NCI-H2081 (cell line): ENCODE measurements at regions not wholly inside any gene's neighbourhood (a gene's known extent, or its start where the extent isn't known, plus 50 kb on each side); places are given as distances from the start of the nearest gene placed in this dataset.

ENCODE experiments used
- DNase-seq, 2 experiments: peaks; one replicate each; lab custom pipeline; 2025; lab: John Stamatoyannopoulos, UW

- DNase-seq, result no peak
Measured at GRCh38 chr5:173781432-173781815, 106.7 kb upstream of the CPEB4 start.

- no peak for DNase-seq
Measured at GRCh38 chr5:173781816-173782670, 106.1 kb upstream of the CPEB4 start.

GRCh38 chr5:173782671-173783101 lies 105.5 kb upstream of the CPEB4 start:
- no peak for DNase-seq

GRCh38 chr5:173783371-173783770 lies 104.8 kb upstream of the CPEB4 start:
- DNase-seq, result no peak

DNA sequence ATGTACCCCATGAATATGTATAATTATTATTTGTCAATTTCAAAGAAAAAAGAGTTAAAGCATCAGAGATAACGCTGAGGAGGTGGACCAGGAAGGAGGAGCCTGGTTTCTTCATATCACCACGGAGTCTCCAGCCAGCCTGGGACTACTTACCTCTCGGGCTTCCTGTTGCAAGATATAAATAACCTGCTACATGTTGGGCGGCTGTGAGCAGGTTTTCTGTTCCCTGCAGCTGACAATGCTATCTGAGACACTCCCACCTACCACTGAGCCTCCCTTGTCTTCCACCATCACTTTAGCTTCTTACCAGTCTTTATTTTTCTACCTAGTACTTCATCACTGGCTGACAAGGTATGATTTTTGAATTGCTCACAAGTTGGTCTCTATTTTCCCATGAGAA lies 102.7 kb upstream of the CPEB4 start:
- no peak for DNase-seq

DNA sequence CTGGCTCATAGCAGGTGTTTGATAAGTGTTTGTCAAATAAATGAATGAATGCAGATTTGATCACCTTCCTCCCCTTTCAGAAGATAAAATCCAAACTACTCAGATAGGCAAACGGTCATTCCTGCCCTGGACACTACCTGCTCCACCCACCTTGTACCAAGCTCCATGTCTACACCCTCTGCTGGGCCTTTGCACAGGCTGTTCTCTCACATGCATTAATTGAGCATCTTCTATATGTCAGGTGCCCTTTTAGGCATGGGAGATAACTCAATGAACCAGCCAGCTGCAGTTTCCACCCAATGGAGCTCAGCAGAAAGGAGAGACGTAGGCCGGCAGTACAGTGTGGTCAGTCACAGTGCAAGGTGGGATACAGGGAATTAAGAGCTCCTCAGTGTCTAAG lies 102.3 kb upstream of the CPEB4 start:
- DNase-seq, result no peak

DNA sequence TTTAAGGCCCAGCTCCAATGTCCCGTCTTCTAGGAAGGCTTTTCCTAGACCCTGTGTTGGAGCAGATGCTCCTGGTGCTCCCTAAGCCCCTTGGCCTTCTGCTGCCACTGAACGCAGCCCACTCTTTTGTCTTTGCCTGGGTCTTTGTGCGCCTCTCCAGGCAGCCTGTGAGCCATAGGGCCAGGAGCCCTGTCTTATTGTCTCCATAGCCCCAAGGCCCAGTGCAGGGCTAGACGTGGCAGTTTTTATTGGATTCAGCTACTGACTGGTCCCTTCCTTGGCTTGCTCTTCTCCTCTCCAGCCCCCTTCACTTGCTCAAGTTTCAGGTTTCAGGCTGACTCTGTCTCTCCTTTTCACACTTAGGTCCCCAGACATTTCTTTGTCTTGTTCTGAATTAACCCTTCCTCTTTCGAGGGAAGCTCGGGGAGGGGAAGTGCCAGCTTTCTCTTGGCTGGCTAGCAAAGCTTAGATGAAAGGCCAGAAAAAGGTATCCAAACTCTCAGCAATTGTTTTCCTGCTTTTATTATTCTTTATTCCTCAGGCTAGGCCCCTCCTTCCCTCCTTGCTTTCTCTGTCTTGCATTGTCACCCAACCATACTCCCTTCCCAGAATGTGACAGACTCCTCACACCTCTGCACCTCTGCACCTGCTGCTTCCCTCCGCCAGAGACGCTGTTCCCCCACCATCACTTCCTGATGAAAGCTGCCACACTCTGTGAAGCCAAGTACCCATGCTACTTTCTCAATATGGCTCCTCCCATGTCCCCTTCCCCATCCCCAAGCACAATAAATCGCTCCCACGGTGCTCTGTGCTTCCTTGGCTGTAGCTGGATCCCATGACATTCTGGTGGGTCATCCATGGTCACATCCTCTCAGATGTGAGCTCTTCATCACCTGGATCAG lies 101.6 kb upstream of the CPEB4 start:
- DNase-seq, result no peak

- no peak for DNase-seq
Measured at GRCh38 chr5:173789031-173789920, 98.9 kb upstream of the CPEB4 start.

- DNase-seq, result no peak
Measured at GRCh38 chr5:173790177-173790719, 97.9 kb upstream of the CPEB4 start.

- DNase-seq, result no peak
Measured at GRCh38 chr5:173790836-173791546, 97.2 kb upstream of the CPEB4 start.

DNA sequence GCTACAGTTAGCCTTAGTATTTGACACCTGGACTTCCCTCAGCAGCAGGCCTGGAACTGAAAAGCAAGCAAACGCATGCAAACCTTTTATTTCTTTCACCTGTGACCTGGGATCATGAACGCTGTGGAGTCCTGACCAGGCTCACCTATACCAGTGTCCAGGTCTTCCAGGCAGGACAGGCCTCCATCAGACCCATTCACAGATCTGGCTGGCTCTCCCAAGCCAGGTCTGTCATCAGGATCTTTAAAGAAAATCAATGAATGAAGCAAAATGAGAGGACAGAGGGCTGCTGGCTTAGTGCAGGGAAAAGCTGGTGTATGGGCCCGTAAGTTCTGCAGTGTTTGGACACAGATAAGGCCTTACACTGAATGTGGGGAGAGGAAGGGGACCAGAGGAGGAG lies 96.3 kb upstream of the CPEB4 start:
- DNase-seq, result no peak

DNA sequence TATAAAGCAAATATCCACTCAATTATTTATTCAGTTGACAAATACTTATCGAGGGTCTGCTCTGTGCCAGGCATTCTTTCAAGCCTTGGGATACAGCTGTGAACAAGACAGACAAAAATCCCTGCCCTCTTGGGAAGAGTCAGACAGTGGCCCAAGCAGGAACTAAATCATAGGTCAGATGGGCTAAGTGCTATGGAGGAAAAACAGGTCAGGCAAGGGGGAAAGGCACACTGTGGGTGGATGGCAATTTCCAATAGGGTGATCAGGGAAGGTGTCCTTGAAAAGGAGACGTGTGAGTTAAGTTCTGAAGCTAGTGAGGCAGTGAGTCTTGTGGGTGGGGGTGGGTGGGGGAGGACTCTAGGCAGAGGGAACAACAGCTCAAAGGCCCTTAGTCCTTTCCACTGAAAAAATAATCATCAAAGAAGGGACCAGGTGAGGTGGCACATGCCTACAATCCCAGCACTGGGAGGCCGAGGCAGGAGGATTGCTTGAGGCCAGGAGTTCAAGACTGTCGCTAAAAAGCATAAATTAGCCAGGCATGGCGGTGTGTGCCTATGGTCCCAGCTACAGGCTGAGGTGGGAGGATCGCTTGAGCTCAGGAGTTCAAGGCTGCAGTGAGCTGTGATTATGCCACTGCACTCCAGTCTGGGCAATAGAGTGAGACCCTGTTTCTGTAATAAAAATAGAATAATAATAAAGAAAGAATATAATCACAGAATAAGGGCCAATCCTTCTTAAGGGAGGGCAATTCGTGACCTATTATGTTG lies 95.2 kb upstream of the CPEB4 start:
- no peak for DNase-seq

- no peak for DNase-seq
Measured at GRCh38 chr5:173793648-173794548, 94.3 kb upstream of the CPEB4 start.

DNA sequence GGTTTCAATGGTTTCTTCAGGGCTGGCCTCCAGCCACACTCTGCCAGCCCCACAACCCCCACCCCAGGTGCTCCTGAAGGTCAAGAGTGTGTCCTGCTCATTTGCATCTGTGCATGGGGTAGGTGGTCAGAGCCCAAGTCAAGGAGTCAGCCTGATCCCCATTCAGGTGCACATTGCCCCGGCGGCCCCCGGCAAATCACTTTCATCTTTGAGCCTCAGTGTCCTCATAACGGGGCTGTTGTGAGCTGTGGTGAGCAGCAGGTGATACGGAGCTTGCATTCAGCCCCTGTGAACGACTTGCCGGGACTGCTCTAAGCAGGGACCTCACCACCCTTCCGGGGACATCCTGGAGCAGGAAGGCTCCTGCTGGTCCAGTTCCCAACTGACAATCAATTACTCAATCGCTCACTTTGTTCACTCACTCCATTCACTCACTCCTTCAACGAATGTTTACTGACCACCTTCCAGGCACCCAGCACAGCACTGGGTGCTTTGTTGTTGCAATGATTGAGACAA lies 93.2 kb upstream of the CPEB4 start:
- DNase-seq, result no peak

DNA sequence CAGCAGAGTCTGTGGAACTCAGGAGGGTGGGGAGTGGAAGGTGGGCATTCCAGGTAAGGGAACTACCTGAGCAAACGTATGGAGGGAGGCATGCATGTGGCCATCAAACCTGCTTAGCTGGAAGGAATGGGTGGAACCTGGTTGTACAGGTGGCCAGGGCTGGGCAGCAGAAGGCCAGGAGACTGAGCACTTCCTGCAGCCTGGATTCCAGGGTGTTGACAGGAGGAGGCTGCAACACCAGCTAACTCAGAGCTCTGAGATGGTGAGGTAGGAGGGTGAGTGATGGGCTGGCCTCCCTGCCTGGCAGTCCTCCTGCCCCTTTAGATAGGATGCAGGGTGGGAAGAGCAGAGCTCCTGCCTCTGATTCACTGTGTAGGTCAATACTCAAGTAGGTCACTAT lies 92.5 kb upstream of the CPEB4 start:
- no peak for DNase-seq

GRCh38 chr5:173796721-173797495 lies 91.2 kb upstream of the CPEB4 start:
- DNase-seq, result no peak

- DNase-seq, result no peak
Measured at GRCh38 chr5:173798127-173798810, 89.9 kb upstream of the CPEB4 start.

DNA sequence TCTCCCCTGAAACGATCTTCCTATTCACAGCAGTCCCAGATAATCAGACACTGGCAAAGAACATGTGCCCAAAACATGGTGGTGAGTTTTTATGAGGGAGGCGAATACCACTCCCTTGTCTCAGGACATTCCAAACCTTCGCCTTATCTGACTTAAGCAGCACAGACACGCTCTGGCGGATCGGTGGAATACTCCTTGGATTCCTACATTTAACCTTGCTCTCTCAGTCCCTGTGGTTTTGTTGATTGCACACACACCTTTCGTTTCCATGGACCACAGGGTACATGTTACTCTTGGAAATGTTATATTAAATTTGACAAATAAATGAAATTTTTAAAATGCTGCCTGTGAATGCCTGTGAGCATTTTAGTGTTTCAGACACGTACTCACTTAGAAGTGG lies 87.8 kb upstream of the CPEB4 start:
- no peak for DNase-seq
